ENCODE measurements at regions not wholly inside any gene's neighbourhood (a gene's known extent, or its start where the extent isn't known, plus 50 kb on each side); places are given as distances from the start of the nearest gene placed in this dataset.

- TF ChIP-seq CTCF (IDR thresholded peaks at IDR 0.05), result no peak
- TF ChIP-seq ZFX (IDR thresholded peaks at IDR 0.05; ENCODE audit: borderline replicate concordance), result no peak
Measured at GRCh38 chr7:118708741-118709140, 484.2 kb downstream of the ANKRD7 start.

All from 22Rv1 (cell line).